Retinal pigment epithelial cell (primary cell): ENCODE measurements at regions not wholly inside any gene's neighbourhood (a gene's known extent, or its start where the extent isn't known, plus 50 kb on each side); places are given as distances from the start of the nearest gene placed in this dataset.

Experiments used
- DNase-seq: peaks from one replicate; pipeline ENCODE4 v3.0.0-alpha.2; 2010; ENCODE audit warnings: low read depth
- H3K4me3 ChIP-seq: 2 replicates; pipeline ENCODE4 v1.5.1; 2011; ENCODE audit warnings: mild to moderate bottlenecking, low read length, control low read depth, moderate library complexity
- TF ChIP-seq, protein P1 (sequence below): conservative IDR thresholded peaks from 2 replicates; pipeline ENCODE4 v1.5.1; 2011; ENCODE audit warnings: low read depth, low read length, control low read depth, inconsistent platforms

DNA sequence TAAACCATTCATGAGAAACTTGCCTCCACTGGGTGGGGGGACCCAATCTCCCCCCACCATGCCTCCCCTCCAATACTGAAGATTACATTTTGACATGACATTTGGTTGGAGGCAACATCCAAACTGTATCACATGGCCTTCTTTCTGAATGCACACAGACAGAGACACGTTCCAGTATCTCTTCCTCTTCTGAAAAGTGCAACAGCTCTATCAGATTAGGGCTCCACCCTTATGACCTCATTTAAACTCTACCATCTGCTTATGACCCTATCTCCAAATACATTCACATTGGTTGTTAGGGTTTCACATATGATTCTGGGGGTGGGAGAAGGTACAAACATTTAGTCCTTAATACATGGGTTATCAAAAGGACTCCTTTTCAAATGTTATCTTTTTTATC is 481.8 kb upstream of the NFIA start:
- DNase-seq, result no peak
- H3K4me3 ChIP-seq, result no peak overlapping the region
- TF ChIP-seq, protein P1, sequence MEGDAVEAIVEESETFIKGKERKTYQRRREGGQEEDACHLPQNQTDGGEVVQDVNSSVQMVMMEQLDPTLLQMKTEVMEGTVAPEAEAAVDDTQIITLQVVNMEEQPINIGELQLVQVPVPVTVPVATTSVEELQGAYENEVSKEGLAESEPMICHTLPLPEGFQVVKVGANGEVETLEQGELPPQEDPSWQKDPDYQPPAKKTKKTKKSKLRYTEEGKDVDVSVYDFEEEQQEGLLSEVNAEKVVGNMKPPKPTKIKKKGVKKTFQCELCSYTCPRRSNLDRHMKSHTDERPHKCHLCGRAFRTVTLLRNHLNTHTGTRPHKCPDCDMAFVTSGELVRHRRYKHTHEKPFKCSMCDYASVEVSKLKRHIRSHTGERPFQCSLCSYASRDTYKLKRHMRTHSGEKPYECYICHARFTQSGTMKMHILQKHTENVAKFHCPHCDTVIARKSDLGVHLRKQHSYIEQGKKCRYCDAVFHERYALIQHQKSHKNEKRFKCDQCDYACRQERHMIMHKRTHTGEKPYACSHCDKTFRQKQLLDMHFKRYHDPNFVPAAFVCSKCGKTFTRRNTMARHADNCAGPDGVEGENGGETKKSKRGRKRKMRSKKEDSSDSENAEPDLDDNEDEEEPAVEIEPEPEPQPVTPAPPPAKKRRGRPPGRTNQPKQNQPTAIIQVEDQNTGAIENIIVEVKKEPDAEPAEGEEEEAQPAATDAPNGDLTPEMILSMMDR, result no peak

DNA sequence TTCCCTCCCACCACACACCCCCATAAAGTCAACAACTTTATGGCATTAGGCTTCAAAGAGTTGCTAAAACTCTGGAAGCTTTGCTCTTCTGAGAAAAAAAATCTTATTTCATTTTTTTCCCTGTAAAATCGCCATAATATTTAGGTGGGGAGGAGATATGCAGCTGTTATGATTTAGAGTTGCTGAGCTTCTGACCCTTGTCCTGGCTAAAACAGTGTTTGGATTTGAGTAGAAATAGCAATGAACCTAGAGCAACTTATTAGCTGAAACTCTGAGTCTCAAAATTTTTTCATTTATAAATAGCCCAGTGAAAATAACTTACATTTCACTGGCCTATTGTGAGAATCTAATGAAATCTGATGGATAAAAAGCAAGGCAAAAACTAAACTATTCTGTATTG is 482.8 kb upstream of the NFIA start:
- no peak for DNase-seq
- TF ChIP-seq, protein P1, result no peak
- H3K4me3 ChIP-seq, result no peak overlapping the region

DNA sequence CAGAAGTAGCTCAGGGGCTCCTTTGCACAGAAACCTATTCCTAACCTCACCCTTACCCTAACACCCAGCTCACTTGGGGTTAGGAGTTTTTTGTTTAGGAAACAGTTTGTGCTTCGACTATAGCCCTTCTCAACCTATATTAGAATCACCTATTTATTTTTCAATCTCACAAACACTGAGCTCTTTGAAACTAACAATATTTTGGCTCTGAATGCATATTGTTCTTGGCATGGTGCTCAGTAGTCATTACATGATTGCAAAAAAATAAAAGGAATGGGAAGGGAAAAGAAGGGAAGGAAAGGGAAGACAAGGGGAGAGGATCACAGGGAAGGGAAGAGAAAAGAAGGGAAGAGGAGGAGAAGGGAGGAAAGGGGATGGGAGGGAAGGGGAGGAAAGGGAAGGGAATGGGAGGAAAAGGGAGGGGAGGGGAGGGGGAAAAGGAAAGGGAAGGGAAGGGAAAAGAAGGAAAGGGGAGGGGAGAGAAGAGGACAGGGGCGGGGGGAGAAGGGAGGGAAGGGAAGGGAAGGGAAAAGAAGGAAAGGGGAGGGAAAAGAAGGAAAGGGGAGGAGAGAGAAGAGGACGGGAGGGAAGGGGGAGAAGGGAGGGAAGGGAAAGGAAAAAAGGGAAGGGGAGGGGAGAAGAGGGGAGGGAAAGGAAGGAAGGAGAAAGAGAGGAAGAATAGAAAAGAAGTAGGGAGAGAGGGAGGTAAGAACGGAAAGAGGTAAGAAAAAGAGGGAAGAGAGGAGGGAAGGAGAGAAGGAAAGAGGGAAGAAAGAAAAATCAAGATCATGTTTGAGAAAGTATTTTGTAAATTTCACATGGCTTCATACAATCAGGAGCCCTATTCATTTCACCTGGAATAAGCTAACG is 484.1 kb upstream of the NFIA start:
- no peak overlapping the region for H3K4me3 ChIP-seq
- TF ChIP-seq, protein P1, result no peak
- DNase-seq, result no peak

DNA sequence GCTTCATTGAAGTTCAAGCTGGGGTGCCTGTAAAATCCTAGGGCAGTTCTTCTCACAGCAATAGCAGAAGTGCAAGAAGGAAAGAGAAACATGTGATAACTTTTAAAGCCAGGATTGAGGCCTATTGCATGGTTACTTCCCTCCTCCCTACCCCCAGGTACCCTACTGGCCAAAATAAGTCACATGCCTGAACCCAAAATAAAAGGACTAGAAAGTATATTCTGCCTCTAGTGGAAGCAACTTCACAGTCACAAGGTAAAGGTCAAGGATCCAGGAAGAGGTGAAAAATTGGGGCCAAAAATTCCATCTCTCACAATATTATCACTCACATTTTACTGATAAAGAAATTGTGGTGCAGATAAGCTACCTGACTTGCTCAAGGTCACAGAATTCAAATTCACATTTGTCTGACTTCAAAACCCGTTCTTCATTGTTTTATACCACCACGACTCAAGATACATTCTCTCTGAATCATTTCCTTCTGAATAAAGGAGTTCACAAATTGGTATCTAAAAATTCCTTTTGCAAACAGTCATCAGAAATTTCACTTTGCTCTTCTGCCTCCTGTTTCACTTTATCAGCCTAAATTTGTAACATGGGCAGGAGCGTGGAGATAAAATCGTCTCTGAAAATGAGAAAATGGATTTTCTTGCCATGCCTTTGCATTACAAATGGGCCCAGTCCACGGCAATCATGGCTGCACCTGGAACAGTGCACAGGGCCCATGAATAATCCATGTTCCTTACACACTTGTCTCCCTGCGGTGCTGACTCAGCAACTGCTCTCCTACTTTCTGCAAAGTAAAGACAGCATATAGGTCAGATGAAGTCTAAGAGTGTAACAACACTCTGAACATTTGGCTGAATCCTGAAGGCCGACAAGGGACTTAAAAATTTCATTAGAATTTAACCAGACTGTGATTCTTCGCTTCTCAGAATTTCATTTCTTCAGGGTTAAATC is 485.3 kb upstream of the NFIA start:
- TF ChIP-seq, protein P1, result peak; percentile 6
- H3K4me3 ChIP-seq, result no peak overlapping the region
- DNase-seq, result no peak

DNA sequence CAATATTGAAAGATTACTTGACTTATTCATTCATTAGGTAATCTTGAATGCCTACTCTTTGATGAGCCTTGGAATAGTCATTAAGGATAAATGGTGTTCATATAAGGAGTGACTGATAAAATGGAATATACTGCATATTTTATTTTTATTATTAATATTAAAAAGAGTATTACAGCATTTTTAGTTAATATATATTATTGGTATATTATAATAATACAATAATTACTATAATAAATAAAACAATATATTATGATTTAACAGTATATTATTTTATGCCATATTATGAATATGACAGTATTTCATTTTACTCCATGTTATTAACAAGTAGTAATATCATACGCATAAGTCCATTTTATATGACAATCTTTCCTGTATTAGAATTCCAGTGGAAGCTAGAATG is 490.8 kb upstream of the NFIA start:
- TF ChIP-seq, protein P1, result no peak
- no peak for DNase-seq
- H3K4me3 ChIP-seq, result no peak overlapping the region

DNA sequence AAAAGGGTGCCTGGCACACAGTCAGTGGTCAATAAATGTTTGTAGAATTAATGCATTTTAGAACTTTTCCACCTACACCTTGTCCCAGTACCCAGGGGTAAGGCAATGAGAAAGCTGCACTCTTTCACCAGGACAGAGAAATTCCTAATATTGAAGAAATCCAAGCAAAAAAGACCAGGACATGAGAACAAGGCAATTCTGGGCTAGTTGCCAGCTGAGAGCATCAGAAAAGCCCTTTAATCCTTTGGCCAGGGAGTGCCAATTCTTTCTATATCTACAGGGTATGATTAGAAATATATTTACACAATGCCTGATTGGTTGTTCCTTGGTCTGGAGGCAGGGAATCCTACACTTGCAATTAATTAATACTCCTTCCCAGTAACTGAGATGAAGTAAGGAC is 492.4 kb upstream of the NFIA start:
- TF ChIP-seq, protein P1, result no peak
- no peak overlapping the region for H3K4me3 ChIP-seq
- no peak for DNase-seq
